H1 (cell line): ENCODE measurements at regions not wholly inside any gene's neighbourhood (a gene's known extent, or its start where the extent isn't known, plus 50 kb on each side); places are given as distances from the start of the nearest gene placed in this dataset.

Source experiments
- CHD7 ChIP-seq: fragments of 300-600 bp; sonication (generic); IDR thresholded peaks from 2 replicates; pipeline ENCODE4 v1.7.1; 2012; ENCODE audit warnings: low read length, moderate library complexity, mild to moderate bottlenecking, inconsistent platforms; ENCODE audit not compliant: insufficient replicate concordance
- EP300 ChIP-seq, 2 experiments: IDR thresholded peaks; 1 replicate in 1 of 2; 2 replicates in 1 of 2; pipeline ENCODE4 v1.6.1; 2011 to 2012; ENCODE audit warnings: low read depth in 2 of 2, low read length in 2 of 2, mild to moderate bottlenecking in 2 of 2, borderline replicate concordance in 1 of 2, inconsistent platforms in 1 of 2, moderate library complexity in 1 of 2
- JUND ChIP-seq: IDR thresholded peaks from 2 replicates; pipeline ENCODE4 v1.6.1; 2011; ENCODE audit warnings: mild to moderate bottlenecking, improper control_type of control experiment, low read length
- NANOG ChIP-seq: IDR thresholded peaks from 2 replicates; pipeline ENCODE4 v1.6.1; 2011; ENCODE audit warnings: low read length, low read depth, mild to moderate bottlenecking, inconsistent platforms; ENCODE audit not compliant: insufficient read depth, poor library complexity, severe bottlenecking
- POU5F1 ChIP-seq: IDR thresholded peaks from 2 replicates; pipeline ENCODE4 v1.6.1; 2011; ENCODE audit warnings: low read depth, mild to moderate bottlenecking, low read length, moderate library complexity
- RFX5 ChIP-seq: IDR thresholded peaks from 2 replicates; pipeline ENCODE4 v1.6.1; 2011; ENCODE audit warnings: low read depth, low read length, improper control_type of control experiment, borderline replicate concordance
- RNF2 ChIP-seq: fragments of 200-900, 300-1000 bp; sonication (generic); IDR thresholded peaks from 2 replicates; pipeline ENCODE4 v1.7.1; 2016; ENCODE audit warnings: borderline replicate concordance, low read depth, mild to moderate bottlenecking, antibody characterized with exemption, low read length; ENCODE audit not compliant: poor library complexity, severe bottlenecking; ENCODE audit errors: missing control alignments
- RXRA ChIP-seq: IDR thresholded peaks from 2 replicates; pipeline ENCODE4 v1.6.1; 2011; ENCODE audit warnings: low read depth, mild to moderate bottlenecking, low read length, moderate library complexity; ENCODE audit not compliant: insufficient read depth
- SAP30 ChIP-seq: fragments of 300-600 bp; sonication (generic); IDR thresholded peaks from 2 replicates; pipeline ENCODE4 v1.7.1; 2012; ENCODE audit warnings: low read length, moderate library complexity, mild to moderate bottlenecking, inconsistent platforms; ENCODE audit not compliant: insufficient read depth, insufficient replicate concordance

- TF ChIP-seq CHD7 (no peak), RNF2 (no peak), POU5F1 (no peak), SAP30 (no peak), EP300 (IDR thresholded peaks at IDR 0.05; ENCODE audit: borderline replicate concordance in 1 of 2, low read depth in 2 of 2, low read length in 2 of 2) (no peak), RFX5 (no peak), RXRA (no peak), JUND (no peak), NANOG (no peak)
These were observed 814.2 kb upstream of the ZNF608 start (continued) for GRCh38 chr5:125560476-125561225.
